HL-60 (cell line): ENCODE measurements at regions not wholly inside any gene's neighbourhood (a gene's known extent, or its start where the extent isn't known, plus 50 kb on each side); places are given as distances from the start of the nearest gene placed in this dataset.
"Not testable (repeated sequence)": the region's sequence is repeated elsewhere in the genome, so short reads cannot be mapped to it uniquely, and the experiment has no call there.

Experiments used
- DNase-seq, 2 experiments: peaks; one replicate each; pipeline ENCODE4 v3.0.0-alpha.2; 2010 to 2020; ENCODE audit warnings: low read depth in 1 of 2, low spot score in 1 of 2
- H3K27ac ChIP-seq: fragments of 250-450 bp; sonication (Bioruptor Pico); replicated peaks from 2 replicates; pipeline ENCODE4 v1.5.1; 2020; ENCODE audit warnings: mild to moderate bottlenecking, moderate library complexity
- H3K27me3 ChIP-seq: fragments of 250-450 bp; sonication (Bioruptor Pico); 2 replicates; pipeline ENCODE4 v1.5.1; 2021; ENCODE audit warnings: mild to moderate bottlenecking, moderate library complexity; ENCODE audit not compliant: insufficient read depth, poor library complexity, severe bottlenecking
- H3K4me3 ChIP-seq: replicated peaks from 2 replicates; pipeline ENCODE4 v1.5.1; 2011; ENCODE audit warnings: mild to moderate bottlenecking, control low read depth, low read length; ENCODE audit not compliant: insufficient read depth
- GABPA ChIP-seq: IDR thresholded peaks from 2 replicates; pipeline ENCODE4 v1.6.1; 2012; ENCODE audit warnings: low read depth
- POLR2AphosphoS5 ChIP-seq: IDR thresholded peaks from 2 replicates; pipeline ENCODE4 v1.6.1; 2012; ENCODE audit warnings: low read depth
- SPI1 ChIP-seq: IDR thresholded peaks from 2 replicates; pipeline ENCODE4 v1.6.1; 2012; ENCODE audit warnings: low read depth, mild to moderate bottlenecking, borderline replicate concordance
- TF ChIP-seq, protein P1 (sequence below): IDR thresholded peaks from 2 replicates; pipeline ENCODE4 v1.6.1; 2012; ENCODE audit warnings: low read depth; ENCODE audit not compliant: insufficient replicate concordance
- TF ChIP-seq, protein P2 (sequence below): IDR thresholded peaks from one replicate; pipeline ENCODE4 v1.5.1; 2011; ENCODE audit warnings: low read length, control low read depth, inconsistent platforms; ENCODE audit not compliant: insufficient read depth

DNA sequence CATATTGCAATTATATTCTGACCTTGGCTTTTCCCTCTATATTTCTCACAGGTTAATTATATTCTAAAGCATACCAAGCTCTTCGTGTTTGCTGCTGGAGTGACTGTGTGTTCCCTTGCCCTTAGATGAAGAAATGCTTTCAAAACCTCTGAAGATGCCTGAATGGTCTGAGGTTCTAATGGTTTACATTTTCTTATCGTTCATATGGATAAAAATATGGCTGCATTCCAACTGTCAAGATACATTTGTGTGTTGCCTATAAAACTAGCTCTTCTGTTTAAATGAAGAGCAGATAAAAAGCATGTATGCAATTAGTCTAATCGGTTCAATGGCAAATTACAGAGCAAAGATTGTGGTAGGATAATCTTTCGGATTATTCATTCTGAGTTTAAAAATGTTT is 68.4 kb upstream of the ANKRD10 start:
- Histone ChIP-seq H3K27ac (no peak overlapping the region), H3K4me3 (no peak overlapping the region), H3K27me3 (no peaks in the 10 kb centered on the region)
- TF ChIP-seq POLR2AphosphoS5 (no peak), GABPA (no peak), SPI1 (no peak)
- TF ChIP-seq, protein P1, sequence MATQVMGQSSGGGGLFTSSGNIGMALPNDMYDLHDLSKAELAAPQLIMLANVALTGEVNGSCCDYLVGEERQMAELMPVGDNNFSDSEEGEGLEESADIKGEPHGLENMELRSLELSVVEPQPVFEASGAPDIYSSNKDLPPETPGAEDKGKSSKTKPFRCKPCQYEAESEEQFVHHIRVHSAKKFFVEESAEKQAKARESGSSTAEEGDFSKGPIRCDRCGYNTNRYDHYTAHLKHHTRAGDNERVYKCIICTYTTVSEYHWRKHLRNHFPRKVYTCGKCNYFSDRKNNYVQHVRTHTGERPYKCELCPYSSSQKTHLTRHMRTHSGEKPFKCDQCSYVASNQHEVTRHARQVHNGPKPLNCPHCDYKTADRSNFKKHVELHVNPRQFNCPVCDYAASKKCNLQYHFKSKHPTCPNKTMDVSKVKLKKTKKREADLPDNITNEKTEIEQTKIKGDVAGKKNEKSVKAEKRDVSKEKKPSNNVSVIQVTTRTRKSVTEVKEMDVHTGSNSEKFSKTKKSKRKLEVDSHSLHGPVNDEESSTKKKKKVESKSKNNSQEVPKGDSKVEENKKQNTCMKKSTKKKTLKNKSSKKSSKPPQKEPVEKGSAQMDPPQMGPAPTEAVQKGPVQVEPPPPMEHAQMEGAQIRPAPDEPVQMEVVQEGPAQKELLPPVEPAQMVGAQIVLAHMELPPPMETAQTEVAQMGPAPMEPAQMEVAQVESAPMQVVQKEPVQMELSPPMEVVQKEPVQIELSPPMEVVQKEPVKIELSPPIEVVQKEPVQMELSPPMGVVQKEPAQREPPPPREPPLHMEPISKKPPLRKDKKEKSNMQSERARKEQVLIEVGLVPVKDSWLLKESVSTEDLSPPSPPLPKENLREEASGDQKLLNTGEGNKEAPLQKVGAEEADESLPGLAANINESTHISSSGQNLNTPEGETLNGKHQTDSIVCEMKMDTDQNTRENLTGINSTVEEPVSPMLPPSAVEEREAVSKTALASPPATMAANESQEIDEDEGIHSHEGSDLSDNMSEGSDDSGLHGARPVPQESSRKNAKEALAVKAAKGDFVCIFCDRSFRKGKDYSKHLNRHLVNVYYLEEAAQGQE = no peak
- TF ChIP-seq, protein P2, sequence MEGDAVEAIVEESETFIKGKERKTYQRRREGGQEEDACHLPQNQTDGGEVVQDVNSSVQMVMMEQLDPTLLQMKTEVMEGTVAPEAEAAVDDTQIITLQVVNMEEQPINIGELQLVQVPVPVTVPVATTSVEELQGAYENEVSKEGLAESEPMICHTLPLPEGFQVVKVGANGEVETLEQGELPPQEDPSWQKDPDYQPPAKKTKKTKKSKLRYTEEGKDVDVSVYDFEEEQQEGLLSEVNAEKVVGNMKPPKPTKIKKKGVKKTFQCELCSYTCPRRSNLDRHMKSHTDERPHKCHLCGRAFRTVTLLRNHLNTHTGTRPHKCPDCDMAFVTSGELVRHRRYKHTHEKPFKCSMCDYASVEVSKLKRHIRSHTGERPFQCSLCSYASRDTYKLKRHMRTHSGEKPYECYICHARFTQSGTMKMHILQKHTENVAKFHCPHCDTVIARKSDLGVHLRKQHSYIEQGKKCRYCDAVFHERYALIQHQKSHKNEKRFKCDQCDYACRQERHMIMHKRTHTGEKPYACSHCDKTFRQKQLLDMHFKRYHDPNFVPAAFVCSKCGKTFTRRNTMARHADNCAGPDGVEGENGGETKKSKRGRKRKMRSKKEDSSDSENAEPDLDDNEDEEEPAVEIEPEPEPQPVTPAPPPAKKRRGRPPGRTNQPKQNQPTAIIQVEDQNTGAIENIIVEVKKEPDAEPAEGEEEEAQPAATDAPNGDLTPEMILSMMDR = no peak
- DNase-seq = no peak

DNA sequence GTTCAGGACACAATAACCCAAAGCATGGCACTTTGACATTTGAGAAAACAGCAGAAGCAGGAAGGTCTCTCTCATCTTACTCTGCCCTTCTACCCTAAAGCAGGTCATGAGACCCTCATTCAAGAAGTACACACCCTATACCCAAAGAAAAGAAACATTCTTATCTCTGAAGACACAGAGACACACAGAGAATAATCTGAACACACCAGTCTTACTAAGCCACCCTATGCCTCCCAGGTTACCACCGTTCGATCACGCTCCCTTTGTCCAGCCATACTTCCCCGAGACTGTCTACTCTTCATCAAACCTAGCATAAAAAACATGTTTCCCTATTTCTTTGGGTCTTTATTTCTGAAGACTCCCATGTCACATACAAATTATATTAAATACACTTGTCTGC is 66.5 kb upstream of the ANKRD10 start:
- Histone ChIP-seq H3K27me3 (no peaks in the 10 kb centered on the region), H3K27ac (no peak overlapping the region), H3K4me3 (no peak overlapping the region)
- no peak for DNase-seq
- TF ChIP-seq, protein P1 = no peak
- TF ChIP-seq POLR2AphosphoS5 = no peak
- no peak for TF ChIP-seq GABPA
- no peak for TF ChIP-seq SPI1
- TF ChIP-seq, protein P2 = no peak

DNA sequence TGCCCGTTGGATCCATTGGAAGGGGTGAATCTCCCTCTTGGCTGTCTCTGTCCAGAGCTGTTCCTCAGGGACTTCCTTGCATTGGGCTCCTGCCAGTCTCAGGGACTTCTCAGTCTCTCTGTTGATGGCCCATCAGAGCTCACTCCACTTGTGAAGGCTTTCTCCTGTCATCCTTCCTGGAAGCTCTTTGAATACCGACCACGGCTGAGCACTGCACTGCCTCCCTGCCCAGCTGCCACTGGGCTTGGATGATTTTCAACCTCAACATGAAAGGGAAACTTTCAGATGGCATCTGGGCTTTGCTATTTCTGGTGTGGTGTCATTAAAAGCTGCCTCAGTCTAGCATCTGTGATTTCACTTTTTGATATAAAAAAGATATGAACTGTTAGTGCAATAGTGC is 66.1 kb upstream of the ANKRD10 start:
- no peak for TF ChIP-seq POLR2AphosphoS5
- TF ChIP-seq, protein P1 = no peak
- no peak for TF ChIP-seq SPI1
- DNase-seq = no peak
- Histone ChIP-seq H3K27ac (no peak overlapping the region), H3K27me3 (no peaks in the 10 kb centered on the region), H3K4me3 (no peak overlapping the region)

DNA sequence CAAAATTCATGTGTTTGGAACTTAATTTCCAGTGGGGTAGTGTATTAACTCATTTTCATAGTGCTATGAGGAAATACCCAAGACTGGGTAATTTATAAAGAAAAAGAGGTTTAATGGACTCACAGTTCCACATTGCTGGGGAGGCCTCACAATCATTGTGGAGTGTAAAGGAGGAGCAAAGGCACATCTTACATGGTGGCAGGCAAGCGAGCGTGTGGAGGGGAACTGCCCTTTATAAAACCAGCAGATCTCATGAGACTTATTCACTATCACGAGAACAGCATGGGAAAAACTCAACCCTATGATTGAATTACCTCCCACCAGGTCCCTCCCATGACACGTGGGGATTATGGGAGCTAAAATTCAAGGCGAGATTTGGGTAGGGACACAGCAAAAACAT is 64.3 kb upstream of the ANKRD10 start:
- DNase-seq, H3K27ac ChIP-seq, H3K27me3 ChIP-seq: not testable (repeated sequence)

More for the DNA sequence above, 64.3 kb upstream of the ANKRD10 start:
- not testable (repeated sequence) for H3K4me3 ChIP-seq
